SK-N-SH (cell line): ENCODE measurements at regions not wholly inside any gene's neighbourhood (a gene's known extent, or its start where the extent isn't known, plus 50 kb on each side); places are given as distances from the start of the nearest gene placed in this dataset.
A peak's percentile ranks its signal among the peaks of the same experiment; 100 is the strongest.
"Not testable (repeated sequence)": the region's sequence is repeated elsewhere in the genome, so short reads cannot be mapped to it uniquely, and the experiment has no call there.

Source experiments
- CTCF ChIA-PET: fragments of 300-600, 350-600 bp; formaldehyde crosslinking; extraction: SDS; loops from one replicate; lab custom pipeline; 2021; lab: Yijun Ruan, JAX
- POLR2A ChIA-PET: fragments of 350-600 bp; sonication (Branson Sonifier 250); formaldehyde crosslinking; extraction: SDS; loops from one replicate; lab custom pipeline; 2020; ENCODE audit warnings: antibody characterized with exemption, inconsistent platforms; lab: Yijun Ruan, JAX
- DNase-seq: peaks from one replicate; pipeline ENCODE4 v3.0.0; 2012
- H2AFZ ChIP-seq: fragments of 200-600 bp; sonication (generic); 2 replicates; pipeline ENCODE4 v1.8.1; 2016; ENCODE audit warnings: antibody characterized with exemption, mild to moderate bottlenecking, low read depth
- H3F3A ChIP-seq: fragments of 200-600 bp; sonication (generic); replicated peaks from 2 replicates; pipeline ENCODE3; 2016; ENCODE audit warnings: antibody characterized with exemption, mild to moderate bottlenecking; ENCODE audit not compliant: insufficient read depth
- H3K27ac ChIP-seq, 2 experiments: fragments of 200-500 bp in 1 of 2; fragments of 200-600 bp in 1 of 2; sonication (Bioruptor generic) in 1 of 2; sonication (generic), shearing (Covaris generic) in 1 of 2; 2 replicates each; pipeline versions ENCODE4 v1.5.1 to v1.6.1; 2014 to 2016; ENCODE audit warnings: low read depth in 2 of 2, inconsistent platforms in 1 of 2, low read length in 1 of 2, mild to moderate bottlenecking in 1 of 2, mixed read lengths in 1 of 2
- H3K27me3 ChIP-seq: fragments of 200-600 bp; sonication (generic), shearing (Covaris generic); 2 replicates; pipeline ENCODE4 v1.6.1; 2016; ENCODE audit warnings: mixed run types; ENCODE audit not compliant: insufficient read depth
- H3K36me3 ChIP-seq, 2 experiments: fragments of 200-500 bp in 1 of 2; fragments of 200-600 bp in 1 of 2; sonication (Bioruptor generic) in 1 of 2; sonication (generic) in 1 of 2; replicated peaks in 1 of 2; 2 replicates each; pipeline versions ENCODE3 to v1.5.1; 2014 to 2016; ENCODE audit warnings: low read length in 1 of 2, mild to moderate bottlenecking in 1 of 2; ENCODE audit not compliant: insufficient read depth in 2 of 2, control insufficient read depth in 1 of 2
- H3K4me1 ChIP-seq, 2 experiments: fragments of 200-500 bp in 1 of 2; fragments of 200-600 bp in 1 of 2; sonication (Bioruptor generic) in 1 of 2; sonication (generic), shearing (Covaris generic) in 1 of 2; 2 replicates each; pipeline versions ENCODE4 v1.5.1 to v1.6.1; 2014 to 2016; ENCODE audit warnings: low read depth in 1 of 2, low read length in 1 of 2, mixed run types in 1 of 2; ENCODE audit not compliant: insufficient read depth in 2 of 2, control insufficient read depth in 1 of 2
- H3K4me2 ChIP-seq: fragments of 200-600 bp; sonication (generic), shearing (Covaris generic); 2 replicates; pipeline ENCODE4 v1.6.1; 2017; ENCODE audit warnings: mixed run types
- H3K4me3 ChIP-seq, 2 experiments: fragments of 200-500 bp in 1 of 2; fragments of 200-600 bp in 1 of 2; sonication (Bioruptor generic) in 1 of 2; sonication (generic), shearing (Covaris generic) in 1 of 2; 2 replicates each; pipeline versions ENCODE4 v1.5.1 to v1.8.1; 2014 to 2016; ENCODE audit warnings: low read depth in 2 of 2, inconsistent platforms in 1 of 2, low read length in 1 of 2, mild to moderate bottlenecking in 1 of 2, mixed read lengths in 1 of 2, moderate library complexity in 1 of 2
- H3K79me2 ChIP-seq: fragments of 200-600 bp; sonication (generic); 2 replicates; pipeline ENCODE4 v1.8.1; 2017; ENCODE audit warnings: mild to moderate bottlenecking; ENCODE audit not compliant: insufficient read depth
- H3K9ac ChIP-seq: fragments of 200-600 bp; sonication (generic); 2 replicates; pipeline ENCODE4 v1.6.1; 2017; ENCODE audit warnings: mixed run types
- H3K9me2 ChIP-seq: fragments of 200-600 bp; sonication (generic); 2 replicates; pipeline ENCODE4 v1.6.1; 2017; ENCODE audit warnings: mixed run types
- H3K9me3 ChIP-seq: fragments of 200-600 bp; sonication (generic); 2 replicates; pipeline ENCODE4 v1.6.1; 2017; ENCODE audit warnings: mixed run types, mild to moderate bottlenecking, moderate library complexity
- H4K20me1 ChIP-seq: fragments of 200-600 bp; sonication (generic); 2 replicates; pipeline ENCODE4 v1.6.1; 2017; ENCODE audit warnings: mild to moderate bottlenecking, mixed run types; ENCODE audit not compliant: insufficient read depth
- GATA2 ChIP-seq: sonication (generic); formaldehyde crosslinking; IDR thresholded peaks from 2 replicates; pipeline ENCODE4 v1.5.0; 2020; ENCODE audit warnings: mild to moderate bottlenecking, missing genetic modification reagents
- WGBS: methylation state at CpG from one replicate; pipeline ENCODE4 v1.1.6; 2017; ENCODE audit warnings: low lambda C conversion rate; 5-methylcytosine and 5-hydroxymethylcytosine counted together

DNA sequence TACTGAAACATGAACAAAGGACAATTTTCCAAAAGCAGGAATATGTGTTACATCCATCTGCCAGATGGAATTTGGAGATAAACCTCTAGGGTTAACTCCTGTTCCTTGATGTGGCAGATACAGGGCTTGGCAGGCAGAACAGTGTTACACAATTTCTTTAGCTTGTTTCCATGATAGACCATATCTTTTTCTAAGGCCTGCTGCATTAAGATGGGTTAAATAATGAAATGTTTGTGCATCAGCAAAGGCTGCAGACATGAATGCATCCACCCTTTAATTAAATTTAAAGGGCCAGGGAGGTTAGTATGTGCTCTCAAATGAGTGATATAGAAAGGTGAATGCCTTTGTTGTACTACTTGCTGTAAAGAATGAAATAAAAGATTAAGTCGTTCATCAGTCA, 50.1 kb upstream of the WDR44 start:
- not testable (repeated sequence) for H3K4me2 ChIP-seq, DNase-seq, H3K27me3 ChIP-seq, H3F3A ChIP-seq, H2AFZ ChIP-seq, H3K27ac ChIP-seq, H3K9me2 ChIP-seq, H3K79me2 ChIP-seq, H3K4me3 ChIP-seq
- peak; percentile 60 for TF ChIP-seq GATA2
- TF ChIP-seq, all 33 proteins: peak for 1; not testable (repeated sequence) for 32
- H3K4me1 ChIP-seq, H3K9me3 ChIP-seq, CTCF ChIA-PET, POLR2A ChIA-PET, H3K9ac ChIP-seq, H4K20me1 ChIP-seq, H3K36me3 ChIP-seq: not testable (repeated sequence)
- 6% methylated on average over 1 of the region's 1 CpG for WGBS
